Upper lobe of right lung (tissue), 1 donor: ENCODE measurements at regions not wholly inside any gene's neighbourhood (a gene's known extent, or its start where the extent isn't known, plus 50 kb on each side); places are given as distances from the start of the nearest gene placed in this dataset.

Experiments used
- ATAC-seq: fragments of 200-7000 bp; cut with Tn5 transposase; one replicate; pipeline ENCODE4 v1.9.1; 2020; ENCODE audit warnings: mild to moderate bottlenecking, moderate library complexity
- DNase-seq: peaks from one replicate; pipeline ENCODE4 v3.0.0-alpha.2; 2020
- H3K27ac ChIP-seq: fragments of 200-600 bp; one replicate; pipeline ENCODE4 v1.8.0; 2022
- H3K27me3 ChIP-seq: fragments of 200-600 bp; one replicate; pipeline ENCODE4 v1.8.0; 2022; ENCODE audit warnings: mild to moderate bottlenecking
- H3K36me3 ChIP-seq: fragments of 200-600 bp; one replicate; pipeline ENCODE4 v1.8.0; 2022
- H3K4me1 ChIP-seq: fragments of 200-600 bp; one replicate; pipeline ENCODE4 v1.8.0; 2022
- H3K4me3 ChIP-seq: fragments of 200-600 bp; one replicate; pipeline ENCODE4 v1.8.0; 2022; ENCODE audit warnings: mild to moderate bottlenecking
- H3K9me3 ChIP-seq: fragments of 200-600 bp; one replicate; pipeline ENCODE4 v1.8.0; 2022
- intact Hi-C: fragments of 100-400 bp; cut with DNase I; formaldehyde crosslinking; loops from one replicate; pipeline ENCODE4 v1.11.0; 2022
- TF ChIP-seq, protein P1 (sequence below): fragments of 200-600 bp; IDR thresholded peaks from one replicate; pipeline ENCODE4 v1.8.0; 2022; ENCODE audit warnings: antibody characterized with exemption
- donor health status: DM: no; HTN: yes; CAD: no; lungs with severe emphysema.

DNA sequence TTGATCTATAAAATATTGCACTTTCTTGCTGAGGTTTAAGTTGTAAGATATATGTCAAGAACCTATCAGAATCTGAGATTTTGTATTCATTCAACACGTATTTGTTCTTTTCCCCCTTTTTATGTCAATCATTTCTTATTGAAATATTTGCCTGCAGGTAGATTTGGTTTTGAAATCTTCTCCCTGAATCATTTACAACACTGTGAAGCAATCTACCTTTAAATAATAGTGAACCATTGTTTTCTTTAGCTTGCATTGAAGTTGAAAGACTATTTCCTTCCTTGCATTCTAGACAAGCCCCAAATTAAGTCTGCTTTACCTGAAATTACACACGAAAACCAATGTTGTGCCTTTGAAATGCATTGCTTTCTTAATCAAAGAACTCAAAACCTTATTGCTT lies 460.2 kb downstream of the KIF2B start:
- Histone ChIP-seq H3K27me3 (no peaks in the 10 kb centered on the region), H3K4me1 (no peaks in the 10 kb centered on the region), H3K4me3 (no peak overlapping the region), H3K27ac (no peak overlapping the region), H3K9me3 (no peaks in the 10 kb centered on the region), H3K36me3 (no peaks in the 10 kb centered on the region)
- intact Hi-C loops = no loop called here
- TF ChIP-seq, protein P1, sequence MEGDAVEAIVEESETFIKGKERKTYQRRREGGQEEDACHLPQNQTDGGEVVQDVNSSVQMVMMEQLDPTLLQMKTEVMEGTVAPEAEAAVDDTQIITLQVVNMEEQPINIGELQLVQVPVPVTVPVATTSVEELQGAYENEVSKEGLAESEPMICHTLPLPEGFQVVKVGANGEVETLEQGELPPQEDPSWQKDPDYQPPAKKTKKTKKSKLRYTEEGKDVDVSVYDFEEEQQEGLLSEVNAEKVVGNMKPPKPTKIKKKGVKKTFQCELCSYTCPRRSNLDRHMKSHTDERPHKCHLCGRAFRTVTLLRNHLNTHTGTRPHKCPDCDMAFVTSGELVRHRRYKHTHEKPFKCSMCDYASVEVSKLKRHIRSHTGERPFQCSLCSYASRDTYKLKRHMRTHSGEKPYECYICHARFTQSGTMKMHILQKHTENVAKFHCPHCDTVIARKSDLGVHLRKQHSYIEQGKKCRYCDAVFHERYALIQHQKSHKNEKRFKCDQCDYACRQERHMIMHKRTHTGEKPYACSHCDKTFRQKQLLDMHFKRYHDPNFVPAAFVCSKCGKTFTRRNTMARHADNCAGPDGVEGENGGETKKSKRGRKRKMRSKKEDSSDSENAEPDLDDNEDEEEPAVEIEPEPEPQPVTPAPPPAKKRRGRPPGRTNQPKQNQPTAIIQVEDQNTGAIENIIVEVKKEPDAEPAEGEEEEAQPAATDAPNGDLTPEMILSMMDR = no peak
- DNase-seq = no peak
- no peak for ATAC-seq

DNA sequence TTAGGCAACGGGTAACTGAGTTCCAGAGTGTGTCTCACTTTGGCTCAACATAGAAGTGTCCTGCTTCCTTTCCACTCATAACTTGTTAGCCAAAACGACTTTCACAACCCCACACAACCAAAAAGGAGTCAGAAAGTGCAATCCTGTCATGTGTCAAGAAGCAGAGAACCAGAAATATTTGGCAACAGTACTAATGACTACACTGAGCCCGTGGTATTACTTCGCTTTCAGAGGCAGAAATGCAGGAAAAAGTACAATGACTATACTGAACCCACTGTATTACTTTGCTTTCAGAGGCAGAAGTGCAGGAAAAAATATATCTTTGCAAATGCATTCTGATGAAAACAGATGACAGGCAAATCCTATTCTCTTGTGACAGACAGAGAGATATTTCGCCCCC lies 484.6 kb downstream of the KIF2B start:
- no peak for ATAC-seq
- Histone ChIP-seq H3K4me1 (no peaks in the 10 kb centered on the region), H3K9me3 (no peaks in the 10 kb centered on the region), H3K4me3 (no peak overlapping the region), H3K27ac (no peak overlapping the region), H3K27me3 (no peaks in the 10 kb centered on the region), H3K36me3 (no peaks in the 10 kb centered on the region)
- TF ChIP-seq, protein P1 = no peak
- no peak for DNase-seq
- intact Hi-C loops = no loop called here

DNA sequence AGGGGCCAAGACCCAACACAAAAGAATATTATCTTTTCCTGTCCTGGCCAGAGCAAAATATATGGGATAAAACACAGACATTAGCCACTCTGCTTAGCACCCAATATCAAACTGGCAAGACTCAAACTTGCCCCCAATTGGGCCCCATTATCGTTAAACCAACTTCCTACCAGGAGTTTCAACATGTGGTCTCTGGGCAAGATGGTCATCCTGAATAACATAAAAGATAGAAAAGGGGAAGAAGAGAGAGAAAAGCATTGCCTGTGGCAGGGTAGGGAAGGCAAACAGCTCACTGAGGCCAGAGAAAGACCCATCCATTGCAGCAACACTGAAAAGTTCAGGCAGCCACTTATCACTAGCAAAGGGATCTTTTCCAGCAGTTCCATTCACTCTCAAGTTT lies 502.1 kb downstream of the KIF2B start:
- TF ChIP-seq, protein P1 = no peak

DNA sequence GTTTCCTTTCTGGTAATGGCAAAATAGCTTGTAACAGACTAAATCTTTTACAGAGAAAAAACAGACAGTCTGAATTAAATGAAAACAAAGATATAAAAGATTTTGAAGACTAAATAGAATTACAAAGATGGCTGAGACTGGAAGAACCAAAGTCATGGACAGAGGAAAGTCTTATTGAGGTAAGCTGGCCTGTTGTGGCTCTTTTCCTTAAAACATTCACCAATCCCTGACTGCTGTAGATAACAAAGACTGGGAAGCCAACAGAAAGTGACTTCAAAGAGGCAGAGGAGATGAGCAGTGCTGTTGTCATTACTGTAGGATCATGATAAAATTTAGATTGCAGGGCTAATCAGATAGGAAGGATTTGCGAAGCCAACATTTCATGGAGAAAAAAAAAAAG lies 517.0 kb downstream of the KIF2B start:
- intact Hi-C loops = no loop called here
- TF ChIP-seq, protein P1 = no peak
- Histone ChIP-seq H3K27me3 (no peaks in the 10 kb centered on the region), H3K9me3 (no peaks in the 10 kb centered on the region), H3K4me3 (no peak overlapping the region), H3K27ac (no peak overlapping the region), H3K36me3 (no peaks in the 10 kb centered on the region), H3K4me1 (no peaks in the 10 kb centered on the region)
- ATAC-seq = no peak
- DNase-seq = no peak

More for the DNA sequence above, 502.1 kb downstream of the KIF2B start:
- Histone ChIP-seq H3K27ac (no peak overlapping the region), H3K4me3 (no peak overlapping the region), H3K4me1 (no peaks in the 10 kb centered on the region), H3K36me3 (no peaks in the 10 kb centered on the region), H3K27me3 (no peaks in the 10 kb centered on the region), H3K9me3 (peaks cover 2% of the 10 kb centered on the region)
- no peak for ATAC-seq
- no peak for DNase-seq
- intact Hi-C loops = no loop called here

DNA sequence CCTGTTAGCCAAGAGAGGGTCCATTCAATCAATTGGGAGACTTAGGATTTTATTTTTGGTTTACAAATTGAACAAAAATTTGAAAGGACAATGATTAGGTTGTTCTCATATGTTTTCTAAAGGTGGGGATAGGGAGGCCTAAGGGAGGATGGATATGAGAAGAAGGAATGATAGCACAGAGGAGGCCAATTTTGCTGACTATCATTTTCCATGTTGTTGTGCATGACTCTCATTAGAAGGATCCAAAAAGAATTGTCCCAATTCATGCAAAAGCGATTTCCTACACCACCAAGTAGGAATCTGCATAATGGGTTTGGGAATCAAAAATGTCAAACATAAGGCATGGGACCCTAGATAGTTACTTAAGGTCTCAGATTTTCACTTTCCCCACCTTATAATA lies 524.8 kb downstream of the KIF2B start:
- Histone ChIP-seq H3K27ac (no peak overlapping the region), H3K36me3 (no peaks in the 10 kb centered on the region), H3K27me3 (no peaks in the 10 kb centered on the region), H3K4me3 (no peak overlapping the region), H3K4me1 (no peaks in the 10 kb centered on the region), H3K9me3 (no peaks in the 10 kb centered on the region)
- intact Hi-C loops = no loop called here
- ATAC-seq (no peak), DNase-seq (no peak)
- TF ChIP-seq, protein P1 = no peak

DNA sequence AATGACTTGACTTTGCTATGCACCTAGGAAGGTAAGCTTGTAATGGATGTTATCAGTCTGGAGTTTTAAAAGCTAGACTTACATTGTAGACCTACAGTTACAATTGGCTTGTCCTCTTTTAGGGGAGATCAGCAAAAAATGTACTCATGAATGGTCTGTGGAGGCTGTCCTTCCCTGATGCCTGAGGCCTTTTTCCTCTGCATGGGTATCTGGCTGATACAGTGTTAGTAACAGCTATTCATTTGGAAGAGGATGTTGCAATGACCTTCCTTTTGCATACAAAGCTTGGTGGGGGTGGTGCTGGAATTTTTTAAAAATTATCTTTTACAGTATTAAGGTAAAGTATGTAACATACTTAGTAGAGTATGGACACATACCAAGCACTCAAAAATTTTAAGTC lies 525.5 kb downstream of the KIF2B start:
- TF ChIP-seq, protein P1 = no peak
- Histone ChIP-seq H3K4me3 (no peak overlapping the region), H3K36me3 (no peaks in the 10 kb centered on the region), H3K9me3 (no peaks in the 10 kb centered on the region), H3K27ac (no peak overlapping the region), H3K4me1 (no peaks in the 10 kb centered on the region), H3K27me3 (no peaks in the 10 kb centered on the region)
- ATAC-seq = no peak
- intact Hi-C loops = no loop called here
- DNase-seq = no peak
